ENCODE measurements at regions not wholly inside any gene's neighbourhood (a gene's known extent, or its start where the extent isn't known, plus 50 kb on each side); places are given as distances from the start of the nearest gene placed in this dataset.
"Not testable (repeated sequence)": the region's sequence is repeated elsewhere in the genome, so short reads cannot be mapped to it uniquely, and the experiment has no call there.

DNA sequence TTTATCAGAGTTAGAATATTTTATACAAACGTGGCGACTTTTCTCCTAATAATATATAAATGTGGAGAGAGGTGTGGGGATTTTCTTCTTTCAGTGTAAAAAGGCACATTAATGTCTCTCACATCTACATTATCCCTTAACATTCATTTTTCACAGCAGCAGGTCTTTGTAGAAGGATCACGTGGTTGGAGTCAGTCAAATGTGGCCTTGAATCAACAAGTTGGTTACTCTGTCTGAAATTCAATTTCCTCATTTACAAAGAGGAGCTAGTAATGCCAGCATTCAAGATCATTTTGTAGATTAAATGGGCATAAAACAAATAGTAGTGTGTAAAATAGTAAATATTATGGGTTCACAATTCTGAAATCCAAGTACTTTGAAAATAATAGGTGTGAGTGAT, 183.1 kb upstream of the SEMA3E start:
- H3K9ac ChIP-seq (ENCODE audit: low read depth, low read length), result no peak overlapping the region
- peaks cover 46% of the 10 kb centered on the region for H3K4me1 ChIP-seq (ENCODE audit: control insufficient read depth, insufficient read depth, low read length)
- no peaks in the 10 kb centered on the region; the same call in 1 of the 2 replicates for H3K27me3 ChIP-seq (ENCODE audit: control insufficient read depth, insufficient read depth, low read length)
- H3K36me3 ChIP-seq (ENCODE audit: control insufficient read depth, insufficient read depth, low read length), result no peaks in the 10 kb centered on the region
- H3K9me3 ChIP-seq (ENCODE audit: control insufficient read depth, insufficient read depth, low read length), result no peaks in the 10 kb centered on the region
- peak overlapping the region; percentile 37 for H3K27ac ChIP-seq (ENCODE audit: low read depth, low read length)
- H3K4me3 ChIP-seq (ENCODE audit: low read depth, low read length), result peak overlapping the region; percentile 3; the same call in 1 of the 2 replicates

DNA sequence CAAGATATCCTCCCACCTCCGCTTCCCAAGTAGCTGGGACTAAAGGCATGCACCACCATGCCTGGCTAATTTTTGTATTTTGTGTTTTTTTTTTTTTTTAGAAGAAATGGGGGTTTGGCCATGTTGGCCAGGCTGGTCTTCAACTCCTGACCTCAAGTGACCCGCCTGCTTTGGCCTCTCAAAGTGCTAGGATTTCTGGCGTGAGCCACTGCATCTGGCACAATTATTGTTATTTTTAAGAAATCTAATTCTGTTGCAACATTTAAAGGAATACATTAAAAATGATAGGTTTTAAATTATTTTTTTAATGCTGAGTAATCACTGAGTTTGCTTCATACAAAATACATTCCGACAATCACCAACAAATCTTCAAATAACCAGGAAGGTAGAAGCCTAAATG, 178.1 kb upstream of the SEMA3E start:
- Histone ChIP-seq H3K9ac (ENCODE audit: low read depth, low read length) (no peak overlapping the region), H3K27me3 (ENCODE audit: control insufficient read depth, insufficient read depth, low read length) (no peaks in the 10 kb centered on the region; the same call in 1 of the 2 replicates), H3K9me3 (ENCODE audit: control insufficient read depth, insufficient read depth, low read length) (no peaks in the 10 kb centered on the region), H3K4me1 (ENCODE audit: control insufficient read depth, insufficient read depth, low read length) (peaks cover 7% of the 10 kb centered on the region), H3K4me3 (ENCODE audit: low read depth, low read length) (no peak overlapping the region), H3K36me3 (ENCODE audit: control insufficient read depth, insufficient read depth, low read length) (no peaks in the 10 kb centered on the region), H3K27ac (ENCODE audit: low read depth, low read length) (no peak overlapping the region)

DNA sequence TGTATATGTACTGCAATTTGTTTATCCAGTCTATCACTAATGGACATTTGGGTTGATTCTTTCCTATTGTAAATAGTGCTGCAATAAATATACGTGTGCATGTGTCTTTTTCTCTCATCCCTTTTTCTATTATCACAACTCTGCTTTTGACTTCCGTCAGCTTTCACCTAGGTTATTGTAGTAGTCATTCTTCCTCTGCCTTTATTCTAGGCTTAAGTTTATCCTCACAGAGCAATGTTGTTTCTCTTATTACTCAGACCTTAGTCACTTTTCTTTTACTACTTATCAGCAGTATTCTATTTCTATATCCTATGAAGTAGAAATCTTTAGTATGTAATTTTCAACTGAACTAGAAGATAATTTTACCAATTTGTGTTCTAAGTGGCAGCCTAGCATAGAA, 175.3 kb upstream of the SEMA3E start:
- Histone ChIP-seq H3K9me3 (ENCODE audit: control insufficient read depth, insufficient read depth, low read length) (no peaks in the 10 kb centered on the region), H3K27ac (ENCODE audit: low read depth, low read length) (no peak overlapping the region), H3K4me3 (ENCODE audit: low read depth, low read length) (no peak overlapping the region), H3K4me1 (ENCODE audit: control insufficient read depth, insufficient read depth, low read length) (no peaks in the 10 kb centered on the region), H3K36me3 (ENCODE audit: control insufficient read depth, insufficient read depth, low read length) (no peaks in the 10 kb centered on the region), H3K9ac (ENCODE audit: low read depth, low read length) (no peak overlapping the region), H3K27me3 (ENCODE audit: control insufficient read depth, insufficient read depth, low read length) (no peaks in the 10 kb centered on the region; the same call in 1 of the 2 replicates)

DNA sequence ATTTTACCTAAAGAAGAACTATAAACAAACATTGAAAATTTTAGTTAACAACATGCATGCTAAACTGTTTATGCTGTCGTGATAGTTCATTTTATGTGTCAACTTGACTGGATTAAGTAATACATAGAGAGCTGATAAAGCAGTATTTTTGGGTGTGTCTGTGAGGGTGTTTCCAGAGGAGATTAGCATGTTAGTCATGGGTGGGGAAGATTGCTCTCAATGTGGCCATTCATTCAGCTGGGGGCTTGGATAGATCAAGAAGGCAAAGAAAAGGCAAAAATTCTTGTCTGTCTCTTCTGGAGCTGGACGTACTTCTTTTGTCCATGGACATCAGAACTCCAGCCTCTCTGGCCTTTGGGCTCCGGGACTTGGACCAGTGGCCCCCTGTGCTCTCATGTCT, 172.9 kb upstream of the SEMA3E start:
- Histone ChIP-seq H3K27ac (ENCODE audit: low read depth, low read length) (no peak overlapping the region), H3K36me3 (ENCODE audit: control insufficient read depth, insufficient read depth, low read length) (no peaks in the 10 kb centered on the region), H3K4me3 (ENCODE audit: low read depth, low read length) (no peak overlapping the region), H3K9ac (ENCODE audit: low read depth, low read length) (no peak overlapping the region), H3K27me3 (ENCODE audit: control insufficient read depth, insufficient read depth, low read length) (no peaks in the 10 kb centered on the region), H3K4me1 (ENCODE audit: control insufficient read depth, insufficient read depth, low read length) (no peaks in the 10 kb centered on the region), H3K9me3 (ENCODE audit: control insufficient read depth, insufficient read depth, low read length) (no peaks in the 10 kb centered on the region)

DNA sequence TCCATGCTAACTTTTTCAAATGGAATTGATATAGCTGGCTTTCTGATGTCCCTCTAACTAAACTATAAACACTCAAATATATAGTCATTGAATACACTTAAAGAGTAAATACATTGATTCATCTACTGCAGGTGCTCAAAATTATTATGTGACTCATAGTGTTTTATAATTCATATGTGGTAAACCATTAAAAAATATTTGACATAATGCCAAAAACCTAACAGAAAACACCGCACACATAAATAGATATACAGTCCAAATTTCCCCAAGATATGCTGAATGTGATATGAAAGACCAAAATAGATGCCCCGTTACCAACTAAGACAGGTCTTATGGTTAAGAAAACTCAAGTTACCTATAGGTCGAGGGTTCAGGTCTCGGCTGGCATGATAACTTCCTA, 171.7 kb upstream of the SEMA3E start:
- Histone ChIP-seq H3K9ac (ENCODE audit: low read depth, low read length) (no peak overlapping the region), H3K27ac (ENCODE audit: low read depth, low read length) (no peak overlapping the region), H3K27me3 (ENCODE audit: control insufficient read depth, insufficient read depth, low read length) (no peaks in the 10 kb centered on the region), H3K4me1 (ENCODE audit: control insufficient read depth, insufficient read depth, low read length) (no peaks in the 10 kb centered on the region), H3K4me3 (ENCODE audit: low read depth, low read length) (no peak overlapping the region), H3K36me3 (ENCODE audit: control insufficient read depth, insufficient read depth, low read length) (no peaks in the 10 kb centered on the region), H3K9me3 (ENCODE audit: control insufficient read depth, insufficient read depth, low read length) (no peaks in the 10 kb centered on the region)

DNA sequence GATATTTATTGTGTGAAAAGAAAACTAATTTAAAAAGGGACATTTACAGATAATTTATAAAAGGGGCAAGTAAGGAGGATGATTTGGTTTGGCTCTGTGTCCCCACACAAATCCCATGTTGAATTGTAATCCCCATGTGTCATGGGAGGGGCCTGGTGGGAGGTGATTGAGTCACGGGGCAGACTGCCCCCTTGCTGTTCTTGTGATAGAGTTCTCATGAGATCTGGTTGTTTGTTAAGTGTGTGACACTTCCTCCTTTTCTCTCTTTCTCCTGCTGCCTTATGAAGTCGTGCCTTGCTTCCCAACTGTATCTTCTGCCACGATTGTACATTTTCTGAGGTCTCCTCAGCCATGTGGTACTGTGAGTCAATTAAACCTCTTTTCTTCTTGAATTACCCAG, 171.0 kb upstream of the SEMA3E start:
- Histone ChIP-seq H3K9me3 (ENCODE audit: control insufficient read depth, insufficient read depth, low read length) (no peaks in the 10 kb centered on the region), H3K36me3 (ENCODE audit: control insufficient read depth, insufficient read depth, low read length) (no peaks in the 10 kb centered on the region), H3K9ac (ENCODE audit: low read depth, low read length) (no peak overlapping the region), H3K27me3 (ENCODE audit: control insufficient read depth, insufficient read depth, low read length) (no peaks in the 10 kb centered on the region), H3K4me1 (ENCODE audit: control insufficient read depth, insufficient read depth, low read length) (no peaks in the 10 kb centered on the region), H3K27ac (ENCODE audit: low read depth, low read length) (no peak overlapping the region), H3K4me3 (ENCODE audit: low read depth, low read length) (no peak overlapping the region)

DNA sequence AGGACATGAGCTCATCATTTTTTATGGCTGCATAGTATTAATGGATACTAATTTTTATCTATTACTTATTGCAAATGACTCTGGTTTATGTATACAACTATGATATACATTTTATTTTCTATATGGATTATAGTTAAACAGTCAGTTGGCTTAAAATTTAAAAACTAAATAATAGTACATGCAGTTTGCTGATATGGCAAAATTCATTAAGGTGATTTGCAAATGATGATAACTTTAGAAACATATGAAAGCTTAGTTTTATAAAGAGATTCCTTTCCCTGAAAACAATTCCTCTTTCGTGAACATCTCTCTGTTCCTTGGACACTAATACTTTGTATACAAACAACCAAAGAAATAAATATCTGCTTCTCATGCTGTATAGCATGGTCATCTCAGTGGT, 165.5 kb upstream of the SEMA3E start:
- no peaks in the 10 kb centered on the region for H3K4me1 ChIP-seq (ENCODE audit: control insufficient read depth, insufficient read depth, low read length)
- no peaks in the 10 kb centered on the region for H3K9me3 ChIP-seq (ENCODE audit: control insufficient read depth, insufficient read depth, low read length)
- no peaks in the 10 kb centered on the region for H3K27me3 ChIP-seq (ENCODE audit: control insufficient read depth, insufficient read depth, low read length)
- no peaks in the 10 kb centered on the region for H3K36me3 ChIP-seq (ENCODE audit: control insufficient read depth, insufficient read depth, low read length)
- H3K4me3 ChIP-seq (ENCODE audit: low read depth, low read length), result no peak overlapping the region
- no peak overlapping the region for H3K27ac ChIP-seq (ENCODE audit: low read depth, low read length)
- no peak overlapping the region for H3K9ac ChIP-seq (ENCODE audit: low read depth, low read length)

DNA sequence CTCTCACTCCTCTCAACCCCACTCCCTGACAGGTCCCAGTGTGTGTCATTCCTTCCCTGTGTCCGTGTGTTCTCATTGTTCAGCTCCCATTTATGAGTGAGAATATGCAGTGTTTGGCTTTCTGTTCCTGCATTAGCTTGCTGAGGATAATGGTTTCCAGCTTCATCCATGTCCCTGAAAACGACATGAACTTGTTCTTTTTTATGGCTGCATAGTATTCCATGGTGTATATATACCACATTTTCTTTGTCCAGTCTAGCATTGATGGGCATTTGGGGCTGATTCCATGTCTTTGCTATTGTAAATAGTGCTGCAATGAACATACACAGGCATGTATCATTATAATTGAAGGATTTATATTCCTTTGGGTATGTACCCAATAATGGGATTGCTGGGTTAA, 163.6 kb upstream of the SEMA3E start:
- H3K4me1 ChIP-seq (ENCODE audit: control insufficient read depth, insufficient read depth, low read length); H3K27ac ChIP-seq (ENCODE audit: low read depth, low read length); H3K36me3 ChIP-seq (ENCODE audit: control insufficient read depth, insufficient read depth, low read length); H3K4me3 ChIP-seq (ENCODE audit: low read depth, low read length); H3K9me3 ChIP-seq (ENCODE audit: control insufficient read depth, insufficient read depth, low read length); H3K27me3 ChIP-seq (ENCODE audit: control insufficient read depth, insufficient read depth, low read length); H3K9ac ChIP-seq (ENCODE audit: low read depth, low read length): not testable (repeated sequence)

DNA sequence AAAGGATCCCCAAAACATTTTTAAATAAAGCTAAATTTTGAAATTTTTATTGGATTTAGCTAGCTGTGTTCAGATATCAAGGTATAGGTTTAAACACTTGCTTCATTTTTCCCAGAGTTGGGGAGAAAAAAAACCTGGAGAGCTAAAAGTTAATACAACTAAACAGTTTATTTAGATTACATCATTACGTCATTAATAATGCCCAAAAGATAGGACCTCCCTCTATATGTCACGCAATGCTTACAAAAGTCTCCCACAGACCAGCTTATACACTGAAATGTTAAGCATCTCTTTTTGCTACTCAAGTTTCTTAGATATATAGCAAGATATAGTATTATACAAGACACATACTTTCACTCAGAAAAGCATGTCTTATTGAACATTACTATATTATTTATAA, 160.0 kb upstream of the SEMA3E start:
- H3K4me1 ChIP-seq (ENCODE audit: control insufficient read depth, insufficient read depth, low read length), result no peaks in the 10 kb centered on the region
- H3K27me3 ChIP-seq (ENCODE audit: control insufficient read depth, insufficient read depth, low read length), result no peaks in the 10 kb centered on the region
- no peak overlapping the region for H3K4me3 ChIP-seq (ENCODE audit: low read depth, low read length)
- no peaks in the 10 kb centered on the region for H3K9me3 ChIP-seq (ENCODE audit: control insufficient read depth, insufficient read depth, low read length)
- H3K27ac ChIP-seq (ENCODE audit: low read depth, low read length), result no peak overlapping the region
- H3K36me3 ChIP-seq (ENCODE audit: control insufficient read depth, insufficient read depth, low read length), result no peaks in the 10 kb centered on the region
- no peak overlapping the region for H3K9ac ChIP-seq (ENCODE audit: low read depth, low read length)

DNA sequence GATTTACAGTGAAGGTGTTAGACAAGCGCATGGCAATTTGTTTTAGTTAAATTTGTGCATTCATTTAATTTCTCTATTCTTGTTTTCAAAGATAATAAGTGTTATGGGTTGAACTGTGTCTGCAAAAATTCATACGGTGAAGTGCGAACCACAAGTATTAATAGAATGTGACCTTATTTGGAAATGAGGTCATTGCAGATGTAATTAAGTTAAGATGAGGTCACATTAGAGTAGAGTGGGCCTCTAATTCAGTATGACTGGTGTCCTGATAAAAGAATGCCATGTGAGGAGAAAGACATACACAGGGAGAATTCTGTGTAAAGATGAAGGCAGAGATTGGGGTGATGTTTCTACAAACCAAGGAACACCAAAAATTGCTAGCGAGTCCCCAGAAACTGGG, 158.8 kb upstream of the SEMA3E start:
- Histone ChIP-seq H3K9me3 (ENCODE audit: control insufficient read depth, insufficient read depth, low read length) (no peaks in the 10 kb centered on the region), H3K4me1 (ENCODE audit: control insufficient read depth, insufficient read depth, low read length) (no peaks in the 10 kb centered on the region), H3K4me3 (ENCODE audit: low read depth, low read length) (no peak overlapping the region), H3K36me3 (ENCODE audit: control insufficient read depth, insufficient read depth, low read length) (no peaks in the 10 kb centered on the region), H3K27me3 (ENCODE audit: control insufficient read depth, insufficient read depth, low read length) (no peaks in the 10 kb centered on the region), H3K27ac (ENCODE audit: low read depth, low read length) (no peak overlapping the region), H3K9ac (ENCODE audit: low read depth, low read length) (no peak overlapping the region)

DNA sequence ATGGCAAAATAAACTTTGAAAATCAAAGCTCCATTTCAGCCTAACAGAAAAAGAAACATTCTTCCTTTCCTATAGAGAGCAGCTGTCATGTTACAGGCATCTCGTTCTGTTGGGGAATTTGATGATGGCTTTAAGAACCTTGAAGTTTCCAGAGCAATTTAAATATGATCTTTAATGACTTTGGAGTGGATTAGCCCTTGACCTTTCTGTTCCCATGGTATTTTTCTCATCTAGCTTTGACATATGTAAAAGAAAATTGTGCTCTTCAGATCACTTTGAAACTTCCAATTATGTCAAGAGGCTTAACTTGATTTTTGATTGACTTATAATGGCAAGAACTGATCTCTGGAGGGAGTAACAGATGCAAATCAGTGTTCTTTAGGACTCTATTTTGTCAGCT, 157.6 kb upstream of the SEMA3E start:
- no peaks in the 10 kb centered on the region for H3K36me3 ChIP-seq (ENCODE audit: control insufficient read depth, insufficient read depth, low read length)
- no peaks in the 10 kb centered on the region for H3K4me1 ChIP-seq (ENCODE audit: control insufficient read depth, insufficient read depth, low read length)
- no peak overlapping the region for H3K9ac ChIP-seq (ENCODE audit: low read depth, low read length)
- H3K27me3 ChIP-seq (ENCODE audit: control insufficient read depth, insufficient read depth, low read length), result no peaks in the 10 kb centered on the region
- no peaks in the 10 kb centered on the region for H3K9me3 ChIP-seq (ENCODE audit: control insufficient read depth, insufficient read depth, low read length)
- no peak overlapping the region for H3K27ac ChIP-seq (ENCODE audit: low read depth, low read length)
- no peak overlapping the region for H3K4me3 ChIP-seq (ENCODE audit: low read depth, low read length)

DNA sequence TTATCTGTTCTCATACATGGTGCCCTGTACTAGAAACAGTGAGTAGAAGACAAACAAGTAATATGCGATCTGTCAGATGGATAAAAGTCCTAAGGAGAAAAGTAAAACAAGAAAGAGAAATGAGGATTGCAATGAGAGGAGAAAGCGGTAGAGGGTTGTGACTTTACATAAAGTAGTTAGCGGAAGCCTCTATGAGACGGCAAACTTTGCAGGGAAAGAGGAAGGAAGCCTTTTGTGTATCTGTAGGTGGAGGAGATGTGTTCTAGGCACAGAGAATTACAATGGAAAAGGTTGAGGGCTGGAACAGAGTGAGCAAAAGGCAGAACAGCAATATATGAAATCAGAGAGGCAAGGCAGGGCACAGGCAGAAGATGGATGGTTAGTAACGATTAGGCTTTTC, 150.4 kb upstream of the SEMA3E start:
- H3K4me3 ChIP-seq (ENCODE audit: low read depth, low read length), result no peak overlapping the region
- H3K9me3 ChIP-seq (ENCODE audit: control insufficient read depth, insufficient read depth, low read length), result no peaks in the 10 kb centered on the region
- no peaks in the 10 kb centered on the region for H3K27me3 ChIP-seq (ENCODE audit: control insufficient read depth, insufficient read depth, low read length)
- no peaks in the 10 kb centered on the region for H3K36me3 ChIP-seq (ENCODE audit: control insufficient read depth, insufficient read depth, low read length)
- no peak overlapping the region for H3K27ac ChIP-seq (ENCODE audit: low read depth, low read length)
- H3K9ac ChIP-seq (ENCODE audit: low read depth, low read length), result no peak overlapping the region
- no peaks in the 10 kb centered on the region for H3K4me1 ChIP-seq (ENCODE audit: control insufficient read depth, insufficient read depth, low read length)
